NCI-H345 treated with DMSO at 0.1 percent for 48 hours (cell line): ENCODE measurements at regions not wholly inside any gene's neighbourhood (a gene's known extent, or its start where the extent isn't known, plus 50 kb on each side); places are given as distances from the start of the nearest gene placed in this dataset.
"Not testable (repeated sequence)": the region's sequence is repeated elsewhere in the genome, so short reads cannot be mapped to it uniquely, and the experiment has no call there.

Experiments used
- DNase-seq: peaks from one replicate; lab custom pipeline; 2025; ENCODE audit not compliant: unreplicated experiment; lab: John Stamatoyannopoulos, UW

GRCh38 chr2:57229706-57230105, 816.9 kb upstream of the VRK2 start:
- not testable (repeated sequence) for DNase-seq

DNA sequence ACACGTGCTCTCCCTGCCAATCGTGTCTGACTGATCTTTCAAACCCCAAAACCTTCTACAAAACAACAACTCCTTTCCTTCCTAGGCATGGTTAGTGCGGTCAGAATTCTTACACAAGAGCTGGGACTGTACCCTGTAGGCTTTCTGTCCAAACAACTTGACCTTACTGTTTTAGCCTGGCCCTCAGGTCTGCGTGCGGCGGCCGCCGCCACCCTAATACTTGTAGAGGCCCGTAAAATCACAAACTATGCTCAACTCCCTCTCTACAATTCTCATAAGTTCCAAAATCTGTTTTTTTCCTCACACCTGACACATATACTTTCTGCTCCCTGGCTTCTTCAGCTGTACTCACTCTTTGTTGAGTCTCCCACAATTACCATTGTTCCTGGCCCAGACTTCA, 814.3 kb upstream of the VRK2 start:
- DNase-seq, result not testable (repeated sequence)

GRCh38 chr2:57251495-57251894, 795.1 kb upstream of the VRK2 start:
- DNase-seq, result not testable (repeated sequence)

DNA sequence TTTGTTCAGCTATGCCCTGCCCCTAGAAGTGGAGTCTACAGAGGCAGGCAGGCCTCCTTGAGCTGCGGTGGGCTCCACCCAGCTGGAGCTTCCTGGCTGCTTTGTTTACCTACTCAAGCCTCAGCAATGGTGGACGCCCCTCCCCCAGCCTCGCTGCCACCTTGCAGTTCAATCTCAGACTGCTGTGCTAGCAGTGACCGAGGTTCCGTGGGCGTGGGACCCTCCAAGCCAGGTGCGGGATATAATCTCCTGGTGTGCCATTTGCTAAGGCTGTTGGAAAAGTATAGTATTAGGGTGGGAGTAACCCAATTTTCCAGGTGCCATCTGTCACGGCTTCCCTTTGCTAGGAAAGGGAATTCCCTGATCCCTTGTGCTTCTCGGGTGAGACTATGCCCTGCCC, 770.2 kb upstream of the VRK2 start:
- not testable (repeated sequence) for DNase-seq

DNA sequence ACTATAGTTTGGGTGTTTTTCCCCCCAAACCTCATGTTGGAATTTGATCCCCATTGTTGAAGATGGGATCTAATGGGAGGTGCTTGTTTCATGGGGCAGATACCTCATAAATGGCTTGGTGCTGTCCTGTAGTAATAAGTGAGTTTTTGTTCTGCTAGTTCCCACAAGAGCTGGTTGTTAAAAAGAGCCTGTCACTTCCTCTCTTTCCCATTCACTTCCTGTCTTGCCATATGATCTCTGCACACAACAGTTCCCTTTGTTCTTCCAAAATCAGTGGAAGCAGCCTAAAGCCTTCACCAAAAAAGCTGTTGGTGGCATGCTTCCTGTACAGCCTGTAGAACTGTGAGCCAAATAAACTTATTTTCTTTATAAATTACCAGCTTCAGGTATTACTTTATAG, 768.2 kb upstream of the VRK2 start:
- no peak for DNase-seq

DNA sequence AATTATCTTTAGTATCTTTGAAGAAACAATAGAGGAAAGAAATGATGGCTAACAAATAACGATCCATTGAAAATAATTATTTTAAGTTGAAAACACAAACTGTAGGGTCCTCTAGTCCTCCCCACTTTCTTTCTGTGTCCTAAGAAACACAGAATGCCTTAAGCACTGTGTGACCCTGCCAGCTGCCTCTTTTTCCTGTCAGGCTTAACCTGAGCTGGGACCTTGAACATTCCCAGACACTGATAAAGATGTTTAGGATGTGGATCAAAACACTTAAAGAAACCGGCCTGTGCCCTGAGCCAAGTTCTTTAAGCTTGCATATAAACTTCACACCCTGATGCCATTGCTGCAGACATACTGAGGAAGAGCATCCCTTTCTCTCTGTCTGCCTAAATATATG, 755.4 kb upstream of the VRK2 start:
- no peak for DNase-seq

DNA sequence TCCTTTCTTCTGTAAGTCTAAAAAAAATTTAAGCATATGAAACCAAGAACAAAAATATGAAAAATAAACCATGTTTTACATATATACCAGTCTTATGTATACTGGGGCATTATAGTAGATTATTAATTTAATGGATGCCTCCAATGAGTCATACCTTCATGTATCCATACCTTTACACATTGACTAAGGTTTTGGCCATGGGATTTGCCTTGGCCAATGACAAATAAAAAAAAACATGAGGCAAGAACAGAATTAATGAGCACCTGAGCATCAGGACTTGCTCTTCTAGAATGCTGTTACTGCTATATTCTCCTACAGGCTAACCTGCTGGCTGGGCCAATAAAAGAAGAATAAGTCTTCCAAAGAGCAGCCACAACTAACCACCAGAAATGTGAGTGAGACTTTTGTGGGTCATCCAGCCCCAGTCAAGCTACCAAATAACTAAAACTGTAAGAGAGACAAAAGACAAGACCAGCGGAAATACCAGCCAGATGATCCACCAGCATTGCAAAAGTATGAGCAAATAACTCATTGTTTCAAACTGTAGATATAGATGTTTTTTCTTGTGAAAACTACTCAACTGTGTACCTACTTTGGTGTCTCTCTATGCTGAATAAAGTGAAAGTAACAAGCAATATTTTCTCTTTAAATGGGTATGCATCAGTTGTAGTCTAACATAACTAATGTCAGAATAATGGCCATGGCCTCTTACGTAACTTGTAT, 749.6 kb upstream of the VRK2 start:
- no peak for DNase-seq

GRCh38 chr2:57313678-57314077, 732.9 kb upstream of the VRK2 start:
- no peak for DNase-seq

GRCh38 chr2:57314682-57315081, 731.9 kb upstream of the VRK2 start:
- no peak for DNase-seq

DNA sequence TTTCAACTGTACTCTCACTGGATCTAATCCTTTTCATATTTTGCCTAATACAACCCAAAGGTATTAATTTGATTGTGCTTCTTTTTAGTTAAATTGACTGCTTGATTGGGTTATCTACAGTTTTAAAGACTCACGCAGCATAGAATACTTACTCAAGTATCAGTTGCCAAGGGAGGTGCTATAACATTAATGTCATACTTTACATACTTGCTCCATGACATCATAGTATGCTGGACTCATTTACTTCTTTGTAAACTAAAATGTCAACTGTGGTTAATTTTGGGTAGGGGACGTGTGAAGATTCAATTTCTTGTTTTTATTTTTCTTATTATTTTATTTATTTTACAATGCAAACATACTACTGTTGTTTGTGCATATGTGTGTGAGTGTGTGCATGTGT, 716.2 kb upstream of the VRK2 start:
- DNase-seq, result no peak

- no peak for DNase-seq
Measured at GRCh38 chr2:57333221-57333620, 713.4 kb upstream of the VRK2 start.

DNA sequence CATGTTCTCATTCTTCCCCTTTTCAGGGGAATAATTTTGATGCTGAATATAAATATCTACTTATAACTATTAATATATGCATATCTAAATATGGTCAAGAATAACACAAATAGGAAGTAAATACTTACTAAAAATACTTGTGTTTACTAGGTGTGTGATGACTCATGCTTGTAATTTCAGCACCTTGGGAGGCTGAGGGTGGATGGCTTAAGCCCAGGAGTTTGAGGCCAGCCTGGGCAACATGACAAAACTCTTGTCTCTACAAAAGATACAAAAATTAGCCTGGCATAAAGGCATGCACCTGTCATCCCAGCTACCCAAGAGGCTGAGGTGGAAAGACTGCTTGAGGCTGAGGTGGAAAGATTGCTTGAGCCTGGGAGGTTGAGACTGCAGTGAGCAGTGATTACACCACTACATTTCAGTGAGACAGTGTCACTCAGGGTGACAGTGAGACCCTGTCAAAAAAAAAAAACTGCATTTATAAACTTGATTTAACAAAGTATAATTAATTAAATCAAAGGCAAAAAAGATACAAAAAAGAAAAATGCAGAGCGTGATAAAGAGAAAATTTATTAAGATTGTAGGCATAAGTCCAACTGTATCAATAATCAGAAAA, 703.1 kb upstream of the VRK2 start:
- DNase-seq, result no peak

- no peak for DNase-seq
Measured at GRCh38 chr2:57368190-57368589, 678.4 kb upstream of the VRK2 start.

- no peak for DNase-seq
Measured at GRCh38 chr2:57370882-57371585, 675.6 kb upstream of the VRK2 start.

DNA sequence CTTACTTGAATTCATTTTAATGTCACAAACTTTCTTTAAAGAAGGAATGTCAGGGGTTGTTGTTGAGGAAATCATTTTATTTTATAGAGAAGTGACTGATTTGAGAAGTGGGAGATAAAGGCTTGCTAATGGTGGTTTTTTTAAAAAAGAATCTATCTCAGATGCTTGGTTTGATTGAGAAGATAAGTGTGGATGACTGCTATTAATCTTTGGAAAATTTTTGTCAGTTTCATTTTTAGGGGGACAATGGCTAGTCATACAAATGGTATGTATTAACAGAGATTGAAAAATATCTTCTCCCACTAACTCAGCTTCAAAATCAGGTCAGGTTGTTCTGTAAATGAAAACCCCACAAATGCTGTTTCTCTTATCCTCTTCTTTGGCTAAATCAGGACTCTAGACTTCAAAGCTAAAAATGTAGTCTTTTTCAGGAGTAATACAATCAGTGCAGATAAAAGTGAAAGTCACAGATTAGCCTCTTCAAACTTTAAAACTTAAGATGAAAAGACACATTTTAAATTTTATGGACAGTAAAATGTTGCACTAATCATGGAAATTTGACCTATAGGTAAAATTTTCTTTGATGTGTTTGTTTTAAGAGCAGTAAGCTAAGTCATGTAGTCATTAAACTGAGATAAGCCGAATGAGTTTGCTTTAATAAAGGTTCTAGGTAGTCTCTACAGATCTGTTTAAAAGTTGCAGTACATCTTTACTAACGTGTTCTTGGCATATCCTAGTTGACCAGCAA, 674.2 kb upstream of the VRK2 start:
- no peak for DNase-seq

- DNase-seq, result no peak
Measured at GRCh38 chr2:57373530-57373929, 673.1 kb upstream of the VRK2 start.

GRCh38 chr2:57376985-57377384, 669.6 kb upstream of the VRK2 start:
- peak; percentile 33 for DNase-seq

- no peak for DNase-seq
Measured at GRCh38 chr2:57386305-57386704, 660.3 kb upstream of the VRK2 start.

GRCh38 chr2:57396355-57397098, 650.1 kb upstream of the VRK2 start:
- no peak for DNase-seq

GRCh38 chr2:57397550-57398360, 648.9 kb upstream of the VRK2 start:
- no peak for DNase-seq
